A673 (cell line): ENCODE measurements at regions not wholly inside any gene's neighbourhood (a gene's known extent, or its start where the extent isn't known, plus 50 kb on each side); places are given as distances from the start of the nearest gene placed in this dataset.

Source experiments
- BruUV-seq: library from RNA; stranded (reverse); fragments of 400-500 nt; replicated peaks from 2 replicates; lab custom pipeline; 2021; lab: Mats Ljungman, UMichigan
- CTCF ChIA-PET: fragments of 300-600 bp; sonication (Branson Sonifier 250); formaldehyde crosslinking; loops from one replicate; lab custom pipeline; 2022; ENCODE audit warnings: antibody characterized with exemption; lab: Charles Lee
- POLR2A ChIA-PET: fragments of 300-600 bp; sonication (Branson Sonifier 250); formaldehyde crosslinking; loops from one replicate; lab custom pipeline; 2022; ENCODE audit warnings: antibody characterized with exemption; ENCODE audit not compliant: low non-redundant PET; lab: Charles Lee
- DNase-seq: peaks from one replicate; pipeline ENCODE4 v3.0.0-alpha.2; 2015; ENCODE audit warnings: low spot score
- H3K27ac ChIP-seq: fragments of 200-600 bp; sonication (generic); 2 replicates; pipeline ENCODE4 v1.5.1; 2016; ENCODE audit warnings: mixed run types, low read depth, mild to moderate bottlenecking, mixed read lengths, antibody characterized with exemption, low read length; ENCODE audit not compliant: poor library complexity, severe bottlenecking
- H3K27me3 ChIP-seq: fragments of 200-600 bp; sonication (generic); replicated peaks from 2 replicates; pipeline ENCODE4 v1.6.1; 2017; ENCODE audit warnings: mixed run types, low read depth, mild to moderate bottlenecking, mixed read lengths, antibody characterized with exemption, low read length; ENCODE audit not compliant: insufficient read depth, poor library complexity
- H3K36me3 ChIP-seq: fragments of 200-600 bp; sonication (generic); 2 replicates; pipeline ENCODE4 v1.6.1; 2016; ENCODE audit warnings: mixed run types, mild to moderate bottlenecking, mixed read lengths, antibody characterized with exemption, low read length; ENCODE audit not compliant: insufficient read depth, poor library complexity, severe bottlenecking
- H3K4me1 ChIP-seq: fragments of 200-600 bp; sonication (generic); 2 replicates; pipeline ENCODE4 v1.6.1; 2017; ENCODE audit warnings: mixed run types, mild to moderate bottlenecking, mixed read lengths, antibody characterized with exemption, low read length; ENCODE audit not compliant: insufficient read depth, poor library complexity, severe bottlenecking
- H3K4me3 ChIP-seq: fragments of 200-600 bp; sonication (generic); 2 replicates; pipeline ENCODE4 v1.5.1; 2016; ENCODE audit warnings: low read depth, mixed run types, mild to moderate bottlenecking, mixed read lengths, low read length; ENCODE audit not compliant: poor library complexity, severe bottlenecking
- H3K9me3 ChIP-seq: fragments of 200-600 bp; sonication (generic); 2 replicates; pipeline ENCODE4 v1.6.1; 2016; ENCODE audit warnings: mixed run types, low read depth, mild to moderate bottlenecking, mixed read lengths, antibody characterized with exemption, low read length; ENCODE audit not compliant: poor library complexity, severe bottlenecking
- CTCF ChIP-seq: fragments of 300-800, 200-600 bp; sonication (generic); conservative IDR thresholded peaks from 2 replicates; pipeline ENCODE4 v1.5.1; 2017; ENCODE audit warnings: low read depth, mild to moderate bottlenecking, antibody characterized with exemption, low read length, moderate library complexity, mixed read lengths
- EZH2 ChIP-seq: fragments of 200-600 bp; sonication (generic); IDR thresholded peaks from 2 replicates; pipeline ENCODE4 v1.6.1; 2017; ENCODE audit warnings: borderline replicate concordance, low read depth, mild to moderate bottlenecking, mixed read lengths, antibody characterized with exemption, low read length; ENCODE audit not compliant: poor library complexity, severe bottlenecking
- intact Hi-C: fragments of 100-400 bp; cut with micrococcal nuclease; formaldehyde crosslinking; loops from one replicate; pipeline ENCODE4 v1.10.0; 2022; ENCODE audit not compliant: unreplicated experiment

- H3K36me3 ChIP-seq: no peaks in the 10 kb centered on the region
- TF ChIP-seq EZH2 (no peak), CTCF (no peak)
- H3K27ac ChIP-seq: no peak overlapping the region
- H3K27me3 ChIP-seq: no peaks in the 10 kb centered on the region
- intact Hi-C loops: no loop called here
- H3K4me1 ChIP-seq: no peaks in the 10 kb centered on the region
- no TSS peak for BruUV-seq
- POLR2A ChIA-PET: no interaction called here
- no peak overlapping the region for H3K4me3 ChIP-seq
- CTCF ChIA-PET: no interaction called here
- DNase-seq: no peak
- no peaks in the 10 kb centered on the region for H3K9me3 ChIP-seq
These were observed 91.1 kb upstream of the CLPB start for GRCh38 chr11:72525466-72525865.

GRCh38 chr11:72524711-72525110 is 90.4 kb upstream of the CLPB start:
- no peak for DNase-seq
- TF ChIP-seq CTCF: no peak
- TF ChIP-seq EZH2: no peak
- Histone ChIP-seq H3K27me3 (no peaks in the 10 kb centered on the region), H3K4me1 (no peaks in the 10 kb centered on the region), H3K27ac (no peak overlapping the region), H3K36me3 (no peaks in the 10 kb centered on the region), H3K9me3 (no peaks in the 10 kb centered on the region), H3K4me3 (no peak overlapping the region)
- ChIA-PET CTCF (interaction anchor here (0.8 kb wide), 1 partner anchor 53 kb away, joined by 3 read pairs; no protein-coding TSS in a partner anchor), POLR2A (no interaction called here)
- intact Hi-C loops: no loop called here
- BruUV-seq: no TSS peak

GRCh38 chr11:72523991-72524390 is 89.7 kb upstream of the CLPB start:
- H3K27me3 ChIP-seq: no peaks in the 10 kb centered on the region
- intact Hi-C loops: no loop called here
- ChIA-PET CTCF (interaction anchor here (0.8 kb wide), 1 partner anchor 53 kb away, joined by 3 read pairs; no protein-coding TSS in a partner anchor), POLR2A (no interaction called here)
- H3K36me3 ChIP-seq: no peaks in the 10 kb centered on the region
- BruUV-seq: no TSS peak
- no peaks in the 10 kb centered on the region for H3K9me3 ChIP-seq
- no peak for TF ChIP-seq CTCF
- no peak for TF ChIP-seq EZH2
- H3K4me3 ChIP-seq: no peak overlapping the region
- H3K4me1 ChIP-seq: no peaks in the 10 kb centered on the region
- DNase-seq: no peak
- no peak overlapping the region for H3K27ac ChIP-seq
